H1 (cell line): ENCODE measurements at regions not wholly inside any gene's neighbourhood (a gene's known extent, or its start where the extent isn't known, plus 50 kb on each side); places are given as distances from the start of the nearest gene placed in this dataset.

Experiments used
- TF ChIP-seq, protein P1 (sequence below): IDR thresholded peaks from 2 replicates; pipeline ENCODE4 v1.6.1; 2011; ENCODE audit warnings: low read length, improper control_type of control experiment
- TF ChIP-seq, protein P2 (sequence below): IDR thresholded peaks from 2 replicates; pipeline ENCODE4 v1.6.1; 2012; ENCODE audit warnings: low read length, inconsistent platforms

DNA sequence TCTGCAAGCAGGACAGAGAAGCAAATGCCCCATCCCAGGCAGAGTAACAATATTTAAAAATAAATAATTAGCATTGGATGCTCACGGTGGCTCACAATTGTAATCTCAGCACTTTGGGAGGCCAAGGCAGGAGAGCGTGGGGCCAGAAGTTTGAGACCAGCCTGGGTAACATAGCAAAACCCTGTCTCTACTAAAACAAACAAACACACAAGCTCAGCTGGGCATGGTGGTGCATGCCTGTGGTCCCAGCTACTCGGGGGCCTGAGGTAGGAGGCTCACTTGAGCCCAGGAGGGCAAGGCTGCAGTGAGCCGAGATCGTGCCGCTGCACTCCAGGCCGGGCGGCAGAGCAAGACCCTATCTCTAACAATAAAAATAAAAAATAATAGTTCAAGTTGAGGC lies 74.7 kb upstream of the NCOR2 start (continued):
- TF ChIP-seq, protein P1, sequence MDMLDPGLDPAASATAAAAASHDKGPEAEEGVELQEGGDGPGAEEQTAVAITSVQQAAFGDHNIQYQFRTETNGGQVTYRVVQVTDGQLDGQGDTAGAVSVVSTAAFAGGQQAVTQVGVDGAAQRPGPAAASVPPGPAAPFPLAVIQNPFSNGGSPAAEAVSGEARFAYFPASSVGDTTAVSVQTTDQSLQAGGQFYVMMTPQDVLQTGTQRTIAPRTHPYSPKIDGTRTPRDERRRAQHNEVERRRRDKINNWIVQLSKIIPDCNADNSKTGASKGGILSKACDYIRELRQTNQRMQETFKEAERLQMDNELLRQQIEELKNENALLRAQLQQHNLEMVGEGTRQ: no peak
- TF ChIP-seq, protein P2, sequence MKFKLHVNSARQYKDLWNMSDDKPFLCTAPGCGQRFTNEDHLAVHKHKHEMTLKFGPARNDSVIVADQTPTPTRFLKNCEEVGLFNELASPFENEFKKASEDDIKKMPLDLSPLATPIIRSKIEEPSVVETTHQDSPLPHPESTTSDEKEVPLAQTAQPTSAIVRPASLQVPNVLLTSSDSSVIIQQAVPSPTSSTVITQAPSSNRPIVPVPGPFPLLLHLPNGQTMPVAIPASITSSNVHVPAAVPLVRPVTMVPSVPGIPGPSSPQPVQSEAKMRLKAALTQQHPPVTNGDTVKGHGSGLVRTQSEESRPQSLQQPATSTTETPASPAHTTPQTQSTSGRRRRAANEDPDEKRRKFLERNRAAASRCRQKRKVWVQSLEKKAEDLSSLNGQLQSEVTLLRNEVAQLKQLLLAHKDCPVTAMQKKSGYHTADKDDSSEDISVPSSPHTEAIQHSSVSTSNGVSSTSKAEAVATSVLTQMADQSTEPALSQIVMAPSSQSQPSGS: no peak
